ENCODE measurements at regions not wholly inside any gene's neighbourhood (a gene's known extent, or its start where the extent isn't known, plus 50 kb on each side); places are given as distances from the start of the nearest gene placed in this dataset.

DNA sequence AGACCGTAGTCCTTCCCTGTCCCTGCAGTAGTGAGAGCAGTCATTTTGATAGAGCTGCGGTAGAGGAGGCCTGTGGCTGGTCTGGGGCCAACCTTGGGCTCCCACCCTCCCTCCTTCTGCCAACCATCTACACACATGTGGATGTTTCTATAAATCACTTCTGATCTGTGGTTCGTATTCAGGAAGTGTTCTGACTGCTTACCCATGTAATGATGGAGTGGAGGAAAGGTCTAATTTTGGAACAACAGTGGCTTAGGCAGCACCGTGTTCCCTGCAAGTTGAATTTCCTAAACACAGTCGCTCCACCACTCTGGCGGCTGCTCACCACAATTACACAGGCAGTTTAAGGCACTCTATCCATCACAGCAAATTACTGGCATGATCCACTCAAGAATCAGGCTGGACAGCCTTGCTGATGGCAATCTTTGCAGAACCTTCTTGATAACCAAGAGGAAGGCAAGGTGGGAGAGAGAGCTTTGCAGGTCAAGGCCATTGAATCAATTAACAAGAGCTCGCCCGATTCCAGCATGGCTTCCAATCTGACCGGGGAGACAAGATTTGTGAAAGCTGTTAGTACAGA is 104.7 kb upstream of the VEPH1 start:
- no peaks in the 10 kb centered on the region for H3K27me3 ChIP-seq (replicated peaks)
- H3K27ac ChIP-seq: no peak overlapping the region
- no peak for DNase-seq
- H3K4me3 ChIP-seq (ENCODE audit: low read depth, low read length): no peak overlapping the region
- no peaks in the 10 kb centered on the region for H3K36me3 ChIP-seq (replicated peaks)
- in situ Hi-C loops (cut with HindIII; ENCODE audit: low pct_ligation_motif_present, low sequenced_read_pairs): no loop called here
- TF ChIP-seq, protein P1, sequence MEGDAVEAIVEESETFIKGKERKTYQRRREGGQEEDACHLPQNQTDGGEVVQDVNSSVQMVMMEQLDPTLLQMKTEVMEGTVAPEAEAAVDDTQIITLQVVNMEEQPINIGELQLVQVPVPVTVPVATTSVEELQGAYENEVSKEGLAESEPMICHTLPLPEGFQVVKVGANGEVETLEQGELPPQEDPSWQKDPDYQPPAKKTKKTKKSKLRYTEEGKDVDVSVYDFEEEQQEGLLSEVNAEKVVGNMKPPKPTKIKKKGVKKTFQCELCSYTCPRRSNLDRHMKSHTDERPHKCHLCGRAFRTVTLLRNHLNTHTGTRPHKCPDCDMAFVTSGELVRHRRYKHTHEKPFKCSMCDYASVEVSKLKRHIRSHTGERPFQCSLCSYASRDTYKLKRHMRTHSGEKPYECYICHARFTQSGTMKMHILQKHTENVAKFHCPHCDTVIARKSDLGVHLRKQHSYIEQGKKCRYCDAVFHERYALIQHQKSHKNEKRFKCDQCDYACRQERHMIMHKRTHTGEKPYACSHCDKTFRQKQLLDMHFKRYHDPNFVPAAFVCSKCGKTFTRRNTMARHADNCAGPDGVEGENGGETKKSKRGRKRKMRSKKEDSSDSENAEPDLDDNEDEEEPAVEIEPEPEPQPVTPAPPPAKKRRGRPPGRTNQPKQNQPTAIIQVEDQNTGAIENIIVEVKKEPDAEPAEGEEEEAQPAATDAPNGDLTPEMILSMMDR (IDR thresholded peaks at IDR 0.05; ENCODE audit: low read depth, low read length, missing control alignments): no peak

DNA sequence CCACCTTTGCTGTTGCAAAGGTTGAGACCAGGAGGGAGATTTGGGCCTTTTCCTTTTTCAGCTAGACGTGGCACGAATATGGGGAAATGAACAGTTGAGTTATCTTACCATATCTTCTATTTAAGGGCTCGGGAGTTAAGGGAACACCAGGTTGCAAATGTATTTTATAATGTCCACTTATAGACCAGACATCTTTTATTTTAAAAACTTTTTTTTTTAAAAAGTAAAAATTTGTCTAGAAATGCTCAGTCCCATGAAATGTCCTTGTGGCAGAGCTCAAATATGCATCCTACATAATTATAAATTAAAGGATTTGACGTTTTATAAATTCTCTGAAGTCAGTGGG is 103.6 kb upstream of the VEPH1 start:
- Histone ChIP-seq H3K4me3 (ENCODE audit: low read depth, low read length) (no peak overlapping the region), H3K27me3 (replicated peaks) (no peaks in the 10 kb centered on the region), H3K36me3 (replicated peaks) (no peaks in the 10 kb centered on the region), H3K27ac (no peak overlapping the region)
- no peak for DNase-seq
- TF ChIP-seq, protein P1 (IDR thresholded peaks at IDR 0.05; ENCODE audit: low read depth, low read length, missing control alignments): no peak
- in situ Hi-C loops (cut with HindIII; ENCODE audit: low pct_ligation_motif_present, low sequenced_read_pairs): no loop called here

DNA sequence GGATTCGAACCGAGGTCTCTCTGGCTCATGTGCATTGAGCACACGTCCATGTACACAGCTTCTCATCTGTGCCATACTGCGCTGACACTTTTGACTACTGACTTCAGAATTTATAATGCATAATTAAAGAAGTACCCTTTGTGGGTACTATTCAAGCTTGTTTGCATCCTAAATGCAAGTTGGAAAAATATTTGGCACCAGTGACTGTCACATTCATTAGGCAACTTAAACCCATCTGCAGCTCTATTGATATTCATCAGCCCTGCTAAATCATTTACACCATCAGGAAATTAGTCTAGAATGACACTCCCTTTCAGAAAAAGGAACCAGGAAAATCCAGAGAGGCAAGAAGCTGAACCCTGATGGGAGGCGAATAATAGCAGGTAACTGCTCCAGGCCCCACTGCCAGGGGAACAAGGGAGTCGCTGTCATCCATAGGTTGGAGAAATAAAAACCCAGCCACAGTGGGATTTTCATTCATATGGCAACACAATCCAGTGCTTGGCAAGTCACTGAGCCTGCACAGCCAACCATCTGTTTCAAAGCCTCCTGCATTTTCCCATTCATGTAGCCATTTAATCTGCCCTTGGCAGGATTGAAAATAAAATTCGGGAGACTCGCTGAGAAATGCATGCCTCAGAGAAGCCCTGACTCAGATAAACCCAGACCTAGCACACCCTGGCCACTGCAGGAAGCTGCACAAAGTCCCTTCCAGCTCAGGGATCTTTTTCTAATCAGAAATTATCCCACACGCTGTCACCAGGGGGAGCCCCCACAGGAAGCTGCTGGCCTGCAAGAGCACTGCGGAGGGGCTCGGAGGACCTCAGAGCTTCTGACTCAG is 103.0 kb upstream of the VEPH1 start:
- H3K36me3 ChIP-seq (replicated peaks): no peaks in the 10 kb centered on the region
- H3K4me3 ChIP-seq (ENCODE audit: low read depth, low read length): no peak overlapping the region
- no peaks in the 10 kb centered on the region for H3K27me3 ChIP-seq (replicated peaks)
- in situ Hi-C loops (cut with HindIII; ENCODE audit: low pct_ligation_motif_present, low sequenced_read_pairs): no loop called here
- TF ChIP-seq, protein P1 (IDR thresholded peaks at IDR 0.05; ENCODE audit: low read depth, low read length, missing control alignments): peak; percentile 96
- peak; percentile 69 for DNase-seq
- H3K27ac ChIP-seq: no peak overlapping the region

DNA sequence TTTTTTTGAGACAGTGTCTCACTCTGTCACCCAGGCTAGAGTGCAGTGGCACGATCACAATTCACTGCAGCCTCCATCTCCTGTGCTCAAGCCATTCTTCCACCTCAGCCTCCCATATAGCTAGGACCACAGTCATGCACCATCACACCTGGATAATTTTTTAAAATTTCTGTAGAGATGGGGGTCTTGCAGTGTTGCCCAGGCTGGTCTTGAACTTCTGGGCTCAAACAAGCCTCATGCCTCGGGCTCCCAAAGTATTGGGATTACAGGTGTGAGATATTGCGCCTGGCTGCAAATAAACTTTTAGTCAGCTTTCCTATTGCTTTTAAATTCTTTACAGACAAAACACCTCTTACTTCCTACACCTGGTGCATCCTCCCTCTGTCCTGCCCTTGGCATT is 102.1 kb upstream of the VEPH1 start:
- H3K36me3 ChIP-seq (replicated peaks): no peaks in the 10 kb centered on the region
- H3K4me3 ChIP-seq (ENCODE audit: low read depth, low read length): no peak overlapping the region
- TF ChIP-seq, protein P1 (IDR thresholded peaks at IDR 0.05; ENCODE audit: low read depth, low read length, missing control alignments): no peak
- H3K27ac ChIP-seq: no peak overlapping the region
- H3K27me3 ChIP-seq (replicated peaks): no peaks in the 10 kb centered on the region
- in situ Hi-C loops (cut with HindIII; ENCODE audit: low pct_ligation_motif_present, low sequenced_read_pairs): no loop called here
- DNase-seq: no peak

DNA sequence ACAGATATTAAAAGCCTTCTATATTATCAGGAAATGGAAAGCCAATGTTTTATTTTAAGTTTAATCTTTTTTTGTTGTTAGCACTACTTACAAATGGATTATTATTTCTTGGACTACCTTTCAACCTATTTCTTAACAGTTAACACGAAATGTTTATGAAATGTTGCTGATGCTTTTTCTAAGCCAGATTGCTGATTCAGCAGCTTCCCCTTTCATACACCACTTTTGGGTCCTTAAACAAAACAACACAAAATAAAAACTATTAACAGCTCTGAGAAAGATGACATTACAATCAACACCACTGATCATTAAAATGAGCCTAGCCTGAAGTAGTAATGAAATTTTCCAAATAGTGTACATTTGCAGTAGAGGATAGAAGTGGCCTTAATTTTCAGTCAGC is 99.2 kb upstream of the VEPH1 start:
- no peak overlapping the region for H3K4me3 ChIP-seq (ENCODE audit: low read depth, low read length)
- DNase-seq: no peak
- in situ Hi-C loops (cut with HindIII; ENCODE audit: low pct_ligation_motif_present, low sequenced_read_pairs): no loop called here
- TF ChIP-seq, protein P1 (IDR thresholded peaks at IDR 0.05; ENCODE audit: low read depth, low read length, missing control alignments): no peak
- H3K36me3 ChIP-seq (replicated peaks): no peaks in the 10 kb centered on the region
- H3K27me3 ChIP-seq (replicated peaks): no peaks in the 10 kb centered on the region
- H3K27ac ChIP-seq: no peak overlapping the region
